GM12878 (cell line): ENCODE measurements at regions not wholly inside any gene's neighbourhood (a gene's known extent, or its start where the extent isn't known, plus 50 kb on each side); places are given as distances from the start of the nearest gene placed in this dataset.

Experiments used
- ATF2 ChIP-seq: IDR thresholded peaks from 2 replicates; pipeline ENCODE4 v1.6.1; 2012; ENCODE audit warnings: low read length, inconsistent platforms
- ATF7 ChIP-seq: fragments of 450-650 bp; IDR thresholded peaks from 2 replicates; pipeline ENCODE4 v1.6.1; 2016; ENCODE audit warnings: low read depth, mild to moderate bottlenecking
- BRCA1 ChIP-seq: IDR thresholded peaks from 2 replicates; pipeline ENCODE4 v1.6.1; 2011; ENCODE audit warnings: low read depth, low read length, improper control_type of control experiment
- EZH2 ChIP-seq: IDR thresholded peaks from 2 replicates; pipeline ENCODE4 v1.6.1; 2012; ENCODE audit warnings: low read depth, mild to moderate bottlenecking, control low read depth, inconsistent platforms, low read length, borderline replicate concordance; ENCODE audit not compliant: control insufficient read depth
- FOS ChIP-seq: IDR thresholded peaks from 3 replicates; pipeline ENCODE4 v1.6.1; 2011; ENCODE audit warnings: borderline replicate concordance; ENCODE audit not compliant: insufficient read length; ENCODE audit errors: extremely low read depth
- IKZF2 ChIP-seq, 2 experiments: fragments of 450-650 bp; IDR thresholded peaks; 2 replicates each; pipeline ENCODE4 v1.6.1; 2017; ENCODE audit warnings: mild to moderate bottlenecking in 2 of 2, moderate library complexity in 2 of 2
- JUND ChIP-seq: IDR thresholded peaks from 2 replicates; pipeline ENCODE4 v1.6.1; 2012; ENCODE audit warnings: low read depth, mild to moderate bottlenecking, low read length, improper control_type of control experiment, moderate library complexity
- MXI1 ChIP-seq: fragments of 150-350 bp; IDR thresholded peaks from 2 replicates; pipeline ENCODE4 v1.6.1; 2011; ENCODE audit warnings: low read depth, mild to moderate bottlenecking, inconsistent platforms, low read length, improper control_type of control experiment
- SMC3 ChIP-seq: IDR thresholded peaks from 2 replicates; pipeline ENCODE4 v1.6.1; 2011; ENCODE audit warnings: low read length, improper control_type of control experiment, borderline replicate concordance
- TARDBP ChIP-seq: IDR thresholded peaks from 2 replicates; pipeline ENCODE4 v1.6.1; 2016; ENCODE audit warnings: borderline replicate concordance
- TF ChIP-seq, protein P1 (sequence below), 3 experiments: IDR thresholded peaks in 2 of 3; conservative IDR thresholded peaks in 1 of 3; 2 replicates each; pipeline ENCODE4 v1.5.1; 2011; ENCODE audit warnings: low read depth in 3 of 3, low read length in 3 of 3, mild to moderate bottlenecking in 3 of 3, control low read depth in 2 of 3, moderate library complexity in 2 of 3, inconsistent platforms in 1 of 3, mixed read lengths in 1 of 3; ENCODE audit not compliant: control insufficient read depth in 2 of 3, insufficient read depth in 1 of 3; ENCODE audit errors: extremely low read depth in 1 of 3
- TF ChIP-seq, protein P2 (sequence below): IDR thresholded peaks from 2 replicates; pipeline ENCODE4 v1.6.1; 2012; ENCODE audit warnings: mild to moderate bottlenecking, low read depth, low read length

DNA sequence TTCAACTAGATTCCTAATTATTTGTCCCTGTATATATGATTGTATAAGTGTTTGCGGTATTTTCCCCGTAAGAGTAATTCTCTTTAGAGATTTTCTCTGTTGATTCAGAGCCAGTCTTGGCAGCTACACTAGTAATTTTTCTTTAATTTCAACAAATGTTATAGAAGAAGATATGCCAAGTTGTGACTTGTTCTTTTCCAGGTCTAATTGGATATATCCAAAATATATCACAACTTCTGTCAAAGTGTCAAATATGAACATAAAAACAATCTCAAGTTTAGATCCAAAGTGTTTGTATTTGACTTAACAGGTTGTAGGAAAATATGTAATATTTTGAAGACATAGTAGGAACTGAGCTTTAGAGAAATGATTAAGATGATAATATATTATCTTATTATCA, 733.9 kb upstream of the SLITRK5 start:
- TF ChIP-seq, protein P1, sequence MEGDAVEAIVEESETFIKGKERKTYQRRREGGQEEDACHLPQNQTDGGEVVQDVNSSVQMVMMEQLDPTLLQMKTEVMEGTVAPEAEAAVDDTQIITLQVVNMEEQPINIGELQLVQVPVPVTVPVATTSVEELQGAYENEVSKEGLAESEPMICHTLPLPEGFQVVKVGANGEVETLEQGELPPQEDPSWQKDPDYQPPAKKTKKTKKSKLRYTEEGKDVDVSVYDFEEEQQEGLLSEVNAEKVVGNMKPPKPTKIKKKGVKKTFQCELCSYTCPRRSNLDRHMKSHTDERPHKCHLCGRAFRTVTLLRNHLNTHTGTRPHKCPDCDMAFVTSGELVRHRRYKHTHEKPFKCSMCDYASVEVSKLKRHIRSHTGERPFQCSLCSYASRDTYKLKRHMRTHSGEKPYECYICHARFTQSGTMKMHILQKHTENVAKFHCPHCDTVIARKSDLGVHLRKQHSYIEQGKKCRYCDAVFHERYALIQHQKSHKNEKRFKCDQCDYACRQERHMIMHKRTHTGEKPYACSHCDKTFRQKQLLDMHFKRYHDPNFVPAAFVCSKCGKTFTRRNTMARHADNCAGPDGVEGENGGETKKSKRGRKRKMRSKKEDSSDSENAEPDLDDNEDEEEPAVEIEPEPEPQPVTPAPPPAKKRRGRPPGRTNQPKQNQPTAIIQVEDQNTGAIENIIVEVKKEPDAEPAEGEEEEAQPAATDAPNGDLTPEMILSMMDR (IDR thresholded peaks at IDR 0.05 in 2 of 3, conservative IDR thresholded peaks at IDR 0.05 in 1 of 3; ENCODE audit: control insufficient read depth in 2 of 3, extremely low read depth in 1 of 3, insufficient read depth in 1 of 3, low read depth in 3 of 3, low read length in 3 of 3): no peak
- TF ChIP-seq ATF7 (no peak), MXI1 (no peak), BRCA1 (no peak), JUND (no peak), EZH2 (no peak), ATF2 (no peak), SMC3 (no peak), TARDBP (no peak), FOS (no peak), IKZF2 (IDR thresholded peaks at IDR 0.05) (no peak)
- TF ChIP-seq, protein P2, sequence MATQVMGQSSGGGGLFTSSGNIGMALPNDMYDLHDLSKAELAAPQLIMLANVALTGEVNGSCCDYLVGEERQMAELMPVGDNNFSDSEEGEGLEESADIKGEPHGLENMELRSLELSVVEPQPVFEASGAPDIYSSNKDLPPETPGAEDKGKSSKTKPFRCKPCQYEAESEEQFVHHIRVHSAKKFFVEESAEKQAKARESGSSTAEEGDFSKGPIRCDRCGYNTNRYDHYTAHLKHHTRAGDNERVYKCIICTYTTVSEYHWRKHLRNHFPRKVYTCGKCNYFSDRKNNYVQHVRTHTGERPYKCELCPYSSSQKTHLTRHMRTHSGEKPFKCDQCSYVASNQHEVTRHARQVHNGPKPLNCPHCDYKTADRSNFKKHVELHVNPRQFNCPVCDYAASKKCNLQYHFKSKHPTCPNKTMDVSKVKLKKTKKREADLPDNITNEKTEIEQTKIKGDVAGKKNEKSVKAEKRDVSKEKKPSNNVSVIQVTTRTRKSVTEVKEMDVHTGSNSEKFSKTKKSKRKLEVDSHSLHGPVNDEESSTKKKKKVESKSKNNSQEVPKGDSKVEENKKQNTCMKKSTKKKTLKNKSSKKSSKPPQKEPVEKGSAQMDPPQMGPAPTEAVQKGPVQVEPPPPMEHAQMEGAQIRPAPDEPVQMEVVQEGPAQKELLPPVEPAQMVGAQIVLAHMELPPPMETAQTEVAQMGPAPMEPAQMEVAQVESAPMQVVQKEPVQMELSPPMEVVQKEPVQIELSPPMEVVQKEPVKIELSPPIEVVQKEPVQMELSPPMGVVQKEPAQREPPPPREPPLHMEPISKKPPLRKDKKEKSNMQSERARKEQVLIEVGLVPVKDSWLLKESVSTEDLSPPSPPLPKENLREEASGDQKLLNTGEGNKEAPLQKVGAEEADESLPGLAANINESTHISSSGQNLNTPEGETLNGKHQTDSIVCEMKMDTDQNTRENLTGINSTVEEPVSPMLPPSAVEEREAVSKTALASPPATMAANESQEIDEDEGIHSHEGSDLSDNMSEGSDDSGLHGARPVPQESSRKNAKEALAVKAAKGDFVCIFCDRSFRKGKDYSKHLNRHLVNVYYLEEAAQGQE: no peak
